Skeletal muscle cell (primary cell): ENCODE measurements at regions not wholly inside any gene's neighbourhood (a gene's known extent, or its start where the extent isn't known, plus 50 kb on each side); places are given as distances from the start of the nearest gene placed in this dataset.

Experiments used
- DNase-seq: peaks from one replicate; pipeline ENCODE4 v3.0.0-alpha.2; 2010; ENCODE audit warnings: low read depth
- H3K4me3 ChIP-seq: 2 replicates; pipeline ENCODE4 v1.5.1; 2011; ENCODE audit warnings: low read depth, mild to moderate bottlenecking, control low read depth, low read length, moderate library complexity

GRCh38 chr20:58113716-58114115, 114.7 kb downstream of the ANKRD60 start:
- DNase-seq = no peak
- no peak overlapping the region for H3K4me3 ChIP-seq

- DNase-seq = no peak
- H3K4me3 ChIP-seq = no peak overlapping the region
Observed at GRCh38 chr20:58112017-58112781, 116.3 kb downstream of the ANKRD60 start.

GRCh38 chr20:58111310-58112016, 117.0 kb downstream of the ANKRD60 start:
- no peak for DNase-seq
- no peak overlapping the region for H3K4me3 ChIP-seq

GRCh38 chr20:58109918-58110635, 118.4 kb downstream of the ANKRD60 start:
- no peak for DNase-seq
- H3K4me3 ChIP-seq = no peak overlapping the region

- no peak overlapping the region for H3K4me3 ChIP-seq
- DNase-seq = no peak
Observed at GRCh38 chr20:58109126-58109880, 119.2 kb downstream of the ANKRD60 start.

- no peak overlapping the region for H3K4me3 ChIP-seq
- DNase-seq = no peak
Observed at GRCh38 chr20:58107533-58107932, 120.9 kb downstream of the ANKRD60 start.

- no peak for DNase-seq
- H3K4me3 ChIP-seq = no peak overlapping the region
Observed at GRCh38 chr20:58106143-58106750, 122.2 kb downstream of the ANKRD60 start.

- no peak overlapping the region for H3K4me3 ChIP-seq
- no peak for DNase-seq
Observed at GRCh38 chr20:58103961-58104360, 124.5 kb downstream of the ANKRD60 start.

- DNase-seq = no peak
- no peak overlapping the region for H3K4me3 ChIP-seq
Observed at GRCh38 chr20:58103517-58103904, 124.9 kb downstream of the ANKRD60 start.

GRCh38 chr20:58102744-58103516, 125.5 kb downstream of the ANKRD60 start:
- H3K4me3 ChIP-seq = no peak overlapping the region
- DNase-seq = no peak

- peak; percentile 60 for DNase-seq
- no peak overlapping the region for H3K4me3 ChIP-seq
Observed at GRCh38 chr20:58102261-58102660, 126.2 kb downstream of the ANKRD60 start.

GRCh38 chr20:58100731-58101356, 127.6 kb downstream of the ANKRD60 start:
- no peak for DNase-seq

GRCh38 chr20:58099956-58100730, 128.3 kb downstream of the ANKRD60 start:
- DNase-seq = no peak
- no peak overlapping the region for H3K4me3 ChIP-seq

More at GRCh38 chr20:58100731-58101356, 127.6 kb downstream of the ANKRD60 start:
- H3K4me3 ChIP-seq = no peak overlapping the region

GRCh38 chr20:58099291-58099935, 129.0 kb downstream of the ANKRD60 start:
- H3K4me3 ChIP-seq = no peak overlapping the region
- no peak for DNase-seq

- DNase-seq = no peak
- H3K4me3 ChIP-seq = no peak overlapping the region
Observed at GRCh38 chr20:58098571-58098970, 129.9 kb downstream of the ANKRD60 start.

GRCh38 chr20:58097943-58098342, 130.5 kb downstream of the ANKRD60 start:
- H3K4me3 ChIP-seq = no peak overlapping the region
- no peak for DNase-seq

- no peak for DNase-seq
- H3K4me3 ChIP-seq = no peak overlapping the region
Observed at GRCh38 chr20:58097429-58097828, 131.0 kb downstream of the ANKRD60 start.
